22Rv1 (cell line): ENCODE measurements at regions not wholly inside any gene's neighbourhood (a gene's known extent, or its start where the extent isn't known, plus 50 kb on each side); places are given as distances from the start of the nearest gene placed in this dataset.

Source experiments
- H3K27ac ChIP-seq: fragments of 450-650 bp; 2 replicates; pipeline ENCODE4 v1.5.1; 2017
- CTCF ChIP-seq: fragments of 450-650 bp; IDR thresholded peaks from 2 replicates; pipeline ENCODE4 v1.5.1; 2017; ENCODE audit warnings: mild to moderate bottlenecking
- ZFX ChIP-seq: fragments of 450-650 bp; IDR thresholded peaks from 2 replicates; pipeline ENCODE4 v1.6.1; 2017; ENCODE audit warnings: antibody characterized with exemption, borderline replicate concordance

- TF ChIP-seq ZFX: no peak
- TF ChIP-seq CTCF: no peak
- no peak overlapping the region for H3K27ac ChIP-seq
These were observed 836.4 kb downstream of the SLITRK6 start for GRCh38 chr13:84962849-84963248.

DNA sequence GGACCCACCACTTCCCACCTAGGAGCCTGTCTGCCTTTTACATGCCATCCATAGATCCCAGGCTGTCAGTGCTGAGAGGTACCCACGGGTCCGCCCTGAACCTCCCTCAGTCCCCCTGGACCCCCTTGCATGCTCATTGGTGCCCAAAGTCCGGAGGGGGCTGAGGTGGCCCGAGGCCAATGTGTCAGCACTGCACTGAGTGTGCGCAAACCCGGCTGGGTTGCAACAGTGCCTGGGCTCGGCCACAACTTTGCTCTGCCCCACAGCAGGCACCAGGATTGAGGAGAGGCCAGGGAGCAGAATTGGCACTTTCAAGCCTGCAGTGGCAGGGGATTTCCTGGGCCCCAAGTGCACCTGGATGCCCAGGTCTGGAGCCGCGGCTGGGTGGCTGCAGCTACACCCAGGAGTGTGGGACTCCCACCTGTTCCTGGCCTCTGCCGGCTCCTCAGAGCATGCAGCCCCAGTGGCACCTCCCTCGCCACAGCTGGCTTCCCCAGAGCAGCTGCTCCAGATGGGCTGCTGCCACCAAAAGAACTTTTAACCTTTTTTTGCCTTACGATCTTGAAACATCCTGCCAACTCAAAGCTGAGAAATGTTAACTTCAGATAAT, 837.0 kb downstream of the SLITRK6 start:
- TF ChIP-seq ZFX (no peak), CTCF (no peak)

DNA sequence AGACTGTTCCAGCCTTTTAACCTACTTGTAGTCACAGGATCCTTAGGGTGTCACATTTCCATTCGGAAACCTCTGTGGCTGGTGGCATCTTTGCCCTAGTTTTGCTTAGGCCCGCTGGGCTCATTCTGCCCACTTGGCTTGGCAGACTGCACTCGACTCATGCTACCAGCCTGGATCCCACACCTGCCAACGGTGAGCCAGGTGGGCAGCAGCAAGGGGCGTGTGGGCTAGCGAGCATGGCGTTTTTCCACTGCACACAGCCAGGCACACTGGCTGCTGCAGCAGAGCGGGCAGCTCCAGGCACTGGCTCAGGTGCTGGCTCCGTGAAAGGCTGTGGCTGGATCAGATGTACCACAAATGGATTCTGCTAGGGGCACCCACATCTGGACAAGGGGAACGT, 838.2 kb downstream of the SLITRK6 start:
- no peak overlapping the region for H3K27ac ChIP-seq
- no peak for TF ChIP-seq ZFX
- TF ChIP-seq CTCF: no peak

More for the DNA sequence above, 837.0 kb downstream of the SLITRK6 start:
- H3K27ac ChIP-seq: no peak overlapping the region

- H3K27ac ChIP-seq: no peak overlapping the region
- TF ChIP-seq ZFX (no peak), CTCF (no peak)
These were observed 839.4 kb downstream of the SLITRK6 start for GRCh38 chr13:84959818-84960217.

DNA sequence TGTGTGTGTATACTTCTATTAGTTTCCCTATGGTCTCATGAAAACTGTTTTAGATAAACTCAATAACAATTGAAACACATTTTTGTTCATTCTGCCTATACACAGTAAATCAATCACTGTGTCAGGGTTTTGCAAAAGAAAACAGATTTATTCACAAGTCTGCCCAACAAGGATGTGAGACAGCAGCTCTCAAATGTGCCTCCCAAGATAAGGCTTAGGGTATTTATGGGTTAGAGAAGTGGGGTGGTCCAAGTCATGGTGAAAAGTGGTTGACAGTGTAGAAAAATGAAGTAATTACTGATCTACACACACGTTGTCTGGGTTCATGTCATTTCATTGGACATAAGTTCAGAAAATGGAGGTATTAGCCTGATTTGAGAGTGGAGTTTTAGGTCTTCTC, 844.6 kb downstream of the SLITRK6 start:
- no peak overlapping the region for H3K27ac ChIP-seq
- no peak for TF ChIP-seq CTCF
- no peak for TF ChIP-seq ZFX

- no peak for TF ChIP-seq CTCF
- H3K27ac ChIP-seq: no peak overlapping the region
These were observed 848.1 kb downstream of the SLITRK6 start for GRCh38 chr13:84951128-84951527.

DNA sequence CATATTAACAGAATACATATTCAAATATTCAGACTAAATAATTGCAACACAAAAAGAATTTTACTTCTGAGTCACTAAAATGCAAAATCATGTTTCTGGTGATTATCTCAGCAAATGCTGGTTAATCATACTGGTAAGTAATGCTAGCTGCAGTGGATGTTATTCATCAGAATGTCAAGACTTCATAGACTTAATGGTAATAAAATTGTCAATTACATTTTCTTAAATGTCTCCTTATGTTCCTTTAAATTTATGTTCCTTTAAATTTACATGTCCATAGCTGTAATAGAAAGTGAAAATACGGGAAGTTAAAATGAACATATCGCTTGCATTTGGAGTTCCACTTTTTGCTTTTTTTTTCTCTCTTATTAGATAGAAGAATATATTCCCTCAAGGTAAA, 853.0 kb downstream of the SLITRK6 start:
- H3K27ac ChIP-seq: no peak overlapping the region
- no peak for TF ChIP-seq CTCF
- no peak for TF ChIP-seq ZFX
